HG02610 (cell line): ENCODE measurements at regions not wholly inside any gene's neighbourhood (a gene's known extent, or its start where the extent isn't known, plus 50 kb on each side); places are given as distances from the start of the nearest gene placed in this dataset.

Source experiments
- ATAC-seq: cut with Tn5 transposase; IDR thresholded peaks from one replicate; pipeline ENCODE4 v1.9.1; 2021; ENCODE audit warnings: mild to moderate bottlenecking, moderate library complexity; ENCODE audit not compliant: unreplicated experiment

DNA sequence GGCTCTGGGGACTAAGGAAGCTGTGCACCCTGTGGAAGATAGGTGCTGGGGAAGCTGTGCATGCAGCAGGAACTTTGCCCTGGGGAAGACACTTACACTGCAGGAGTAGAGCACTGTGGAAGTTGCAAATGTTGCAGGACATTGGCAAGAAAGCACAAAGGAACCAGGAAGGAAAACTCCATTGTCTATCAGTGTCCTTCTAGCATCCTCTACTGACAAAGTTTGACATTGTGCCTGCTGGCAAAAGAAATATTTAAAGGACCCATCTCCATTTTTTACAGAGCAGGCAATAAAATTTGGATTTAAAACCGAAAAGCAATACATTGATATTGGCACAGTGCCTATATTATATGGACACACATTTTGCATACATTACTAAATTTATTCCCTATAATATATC, 394.1 kb downstream of the PBX1 start:
- no peak for ATAC-seq

DNA sequence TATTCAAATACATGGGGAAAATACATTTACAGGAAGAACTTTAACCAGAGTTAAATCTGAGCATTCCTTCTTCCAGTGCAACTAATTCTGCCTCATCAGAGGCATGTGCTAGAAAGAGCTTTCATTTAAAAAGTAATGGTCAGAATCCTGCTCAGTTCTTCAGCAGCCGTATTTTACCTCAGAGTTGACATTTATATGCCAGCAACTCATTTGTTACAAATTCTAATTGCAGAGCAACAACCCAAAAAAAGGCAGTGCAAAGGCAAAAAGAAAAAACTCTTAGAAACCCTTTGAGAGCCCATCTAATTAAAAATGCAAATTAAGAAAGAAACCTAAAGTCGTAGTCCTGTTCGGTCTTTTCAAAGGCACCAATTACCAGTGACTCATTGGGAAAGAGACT, 392.5 kb downstream of the PBX1 start:
- ATAC-seq, result no peak

DNA sequence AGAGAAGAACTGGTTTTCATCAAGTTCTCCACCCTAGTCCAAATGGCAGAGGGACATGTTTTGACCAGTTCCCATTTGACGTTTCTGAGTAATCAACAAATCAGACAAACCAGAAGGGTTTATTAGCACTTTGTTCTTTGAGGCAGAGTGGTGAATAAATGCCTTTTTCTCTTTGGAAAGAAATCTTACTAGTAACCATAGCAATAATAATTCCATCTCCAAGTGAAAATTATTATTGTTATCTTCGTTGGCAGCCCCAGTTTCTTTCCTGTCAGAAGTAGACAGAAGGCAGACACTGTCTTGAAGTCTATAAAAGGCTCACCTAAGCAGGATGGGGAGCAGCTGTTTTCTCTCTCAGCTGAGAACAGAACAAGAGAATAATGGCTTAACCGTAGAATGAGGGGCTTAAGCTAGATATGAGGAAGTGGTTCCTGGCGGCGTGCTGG, 391.6 kb downstream of the PBX1 start:
- ATAC-seq, result no peak

DNA sequence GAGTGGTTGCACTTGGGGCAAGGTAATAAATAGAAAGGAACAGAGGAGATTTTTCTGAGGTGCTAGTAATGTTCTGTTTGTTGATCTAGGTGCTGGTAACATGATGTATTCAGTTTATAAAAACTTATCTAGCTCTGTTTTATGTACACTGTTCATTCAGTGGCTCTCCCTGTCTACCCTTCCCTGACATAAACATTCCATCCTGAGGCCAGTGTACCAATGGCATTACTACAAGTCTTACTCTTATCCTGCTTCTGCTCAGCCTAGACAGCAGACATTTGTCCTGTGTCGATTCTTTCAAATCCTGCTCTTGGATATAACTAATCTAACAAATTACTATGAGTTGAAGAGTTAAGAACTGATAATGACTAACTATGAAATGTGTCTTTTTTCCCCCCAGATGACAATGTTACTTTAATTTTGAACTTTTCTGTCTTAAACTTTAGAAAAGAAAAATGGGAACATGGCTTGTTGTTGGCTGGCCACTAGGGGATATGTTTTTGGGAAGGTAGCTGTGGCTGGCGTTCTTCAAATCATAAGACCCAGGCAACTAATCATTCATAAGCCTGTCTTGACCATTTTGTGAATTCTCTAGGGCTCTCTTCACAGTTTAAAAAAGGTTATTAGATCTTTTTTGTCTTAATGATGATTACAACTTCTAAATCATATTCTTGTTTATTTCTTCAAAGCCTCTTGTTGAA, 390.9 kb downstream of the PBX1 start:
- ATAC-seq, result no peak

DNA sequence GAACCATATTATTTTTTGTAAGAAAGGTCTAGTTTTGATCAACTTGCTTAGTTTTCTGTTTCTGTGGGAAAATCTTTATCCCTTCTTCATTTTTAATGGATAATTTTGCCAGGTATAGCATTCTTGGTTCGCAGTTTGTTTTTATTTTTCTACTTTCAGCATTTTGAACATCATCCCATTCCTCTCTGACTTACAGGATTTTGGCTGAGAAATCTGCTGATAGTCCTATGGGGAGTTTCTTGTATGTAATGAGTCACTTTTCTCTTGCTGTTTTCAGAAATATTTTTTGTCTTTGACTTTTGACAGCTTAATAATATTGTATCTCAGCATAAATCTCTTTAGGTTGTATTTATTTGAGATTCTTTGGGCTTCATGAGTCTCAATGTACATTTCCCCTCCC, 389.1 kb downstream of the PBX1 start:
- ATAC-seq, result no peak

DNA sequence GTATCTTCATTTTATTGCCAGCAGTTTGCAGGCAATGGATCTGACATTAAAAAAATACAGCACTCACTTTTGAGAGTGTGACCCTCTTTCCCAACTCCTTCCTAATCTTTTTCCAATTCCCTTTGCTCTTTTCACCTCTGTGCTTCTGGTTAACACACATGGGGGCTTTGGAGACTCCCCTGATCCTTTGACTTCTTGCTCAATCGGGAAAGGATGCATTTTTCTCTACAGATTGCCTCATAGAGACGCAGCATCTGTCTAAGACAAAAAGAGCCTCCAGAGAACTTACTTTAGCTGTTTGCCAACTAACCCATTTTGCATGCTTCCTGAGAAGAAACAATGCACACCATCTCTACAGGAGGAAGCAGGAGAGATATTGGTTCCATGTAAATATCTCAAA, 378.3 kb downstream of the PBX1 start:
- ATAC-seq, result no peak

DNA sequence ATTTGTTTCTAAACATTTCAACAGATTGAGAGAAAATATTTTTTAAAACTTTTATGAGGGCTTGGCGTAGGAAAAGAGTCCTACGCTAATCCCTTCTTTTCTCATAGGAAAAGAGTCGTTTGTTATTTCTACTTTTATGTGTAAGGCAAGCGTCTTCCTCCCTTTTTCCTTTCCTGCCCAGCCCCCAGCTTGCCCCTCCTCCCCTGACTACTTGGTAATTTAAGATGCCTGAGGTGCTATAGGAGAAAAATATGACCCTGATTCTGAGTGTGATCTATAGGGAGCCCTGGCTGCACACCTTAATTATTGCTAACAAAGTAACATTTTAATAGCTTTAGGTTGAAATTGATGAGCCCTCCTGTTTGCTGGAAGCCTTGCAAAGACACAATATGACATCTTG, 373.6 kb downstream of the PBX1 start:
- ATAC-seq, result no peak

DNA sequence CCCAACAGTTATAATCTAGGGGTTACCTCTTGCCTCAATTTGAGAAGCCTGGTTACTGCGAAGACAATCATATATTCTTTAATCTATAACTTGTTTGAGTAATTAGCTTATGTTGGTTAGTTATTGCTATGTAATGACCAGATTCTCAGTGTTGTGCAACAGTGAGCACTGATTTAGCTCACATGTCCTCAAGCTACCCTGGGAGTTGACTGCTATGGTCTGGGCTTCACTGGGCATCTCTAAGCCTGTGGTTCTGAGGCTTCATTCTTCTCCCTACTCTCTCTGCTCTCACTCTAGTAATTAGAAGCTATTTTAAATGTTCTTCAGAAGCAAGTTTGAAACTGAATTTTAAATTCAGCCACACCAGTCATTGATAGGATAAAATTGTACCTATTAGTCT, 371.8 kb downstream of the PBX1 start:
- no peak for ATAC-seq

DNA sequence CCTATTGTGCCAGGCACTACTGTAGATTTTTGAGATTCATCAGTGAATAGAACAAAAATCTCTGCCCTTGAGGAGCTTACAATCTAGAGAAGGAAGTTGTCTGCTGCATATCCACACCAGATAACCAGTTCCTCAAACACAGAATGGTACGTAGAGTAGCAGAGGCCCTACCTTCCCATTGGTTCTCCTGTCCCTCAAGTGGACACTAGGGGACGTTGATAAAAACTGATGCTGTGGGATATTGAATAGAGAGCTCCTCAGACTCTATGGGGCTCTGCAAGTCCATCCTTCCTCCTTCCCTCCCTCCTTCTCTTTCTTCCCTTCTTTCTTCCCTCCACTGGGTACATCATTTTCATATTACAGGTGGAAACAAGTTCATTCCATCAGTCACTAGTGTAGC, 371.3 kb downstream of the PBX1 start:
- ATAC-seq, result no peak

DNA sequence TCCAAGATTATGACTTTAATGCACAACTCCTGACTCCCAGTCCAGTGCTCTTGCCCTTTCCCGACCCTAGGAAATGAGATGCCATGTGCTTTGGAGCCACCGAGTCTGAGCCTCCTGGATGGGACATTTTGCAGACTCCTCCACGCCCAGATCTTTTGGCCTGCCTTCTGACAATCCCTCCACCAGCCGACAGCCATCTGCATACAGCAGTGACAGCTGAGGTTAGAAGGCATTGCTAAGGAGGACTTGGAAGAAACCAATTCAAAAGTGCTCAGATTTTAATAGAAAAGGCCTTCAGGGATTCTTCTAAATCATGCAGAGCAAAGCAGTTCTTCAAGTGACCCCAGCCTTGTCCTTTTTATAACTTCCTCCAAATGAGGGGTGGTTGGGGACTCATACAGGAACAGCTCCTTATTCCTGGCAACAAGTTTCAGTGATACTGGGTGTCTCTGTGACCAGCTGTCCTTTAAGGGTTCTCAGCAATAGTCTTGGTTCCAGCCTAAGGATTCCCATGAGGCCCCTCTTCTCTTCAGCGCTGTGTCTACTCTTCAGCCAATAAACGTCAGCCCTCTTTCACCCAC, 369.3 kb downstream of the PBX1 start:
- ATAC-seq, result no peak

DNA sequence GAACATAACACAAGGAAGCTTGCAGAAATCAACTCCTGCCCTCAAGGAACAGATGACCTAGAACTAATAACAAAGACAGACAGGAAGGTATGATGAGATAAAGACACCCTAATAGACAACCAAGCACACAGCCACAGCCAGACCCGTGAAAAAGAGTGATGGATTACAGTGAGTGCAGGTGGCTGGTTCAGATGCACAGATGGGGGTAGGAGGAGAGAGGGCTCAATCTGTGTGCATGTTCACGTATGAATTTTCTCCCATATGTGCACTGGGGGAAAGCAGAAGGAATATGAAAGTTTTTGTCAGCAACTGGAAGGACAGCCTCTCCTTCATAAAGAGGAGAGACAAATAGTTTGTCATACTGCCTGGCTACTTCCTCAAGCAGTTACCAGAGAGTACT, 367.1 kb downstream of the PBX1 start:
- ATAC-seq, result no peak

DNA sequence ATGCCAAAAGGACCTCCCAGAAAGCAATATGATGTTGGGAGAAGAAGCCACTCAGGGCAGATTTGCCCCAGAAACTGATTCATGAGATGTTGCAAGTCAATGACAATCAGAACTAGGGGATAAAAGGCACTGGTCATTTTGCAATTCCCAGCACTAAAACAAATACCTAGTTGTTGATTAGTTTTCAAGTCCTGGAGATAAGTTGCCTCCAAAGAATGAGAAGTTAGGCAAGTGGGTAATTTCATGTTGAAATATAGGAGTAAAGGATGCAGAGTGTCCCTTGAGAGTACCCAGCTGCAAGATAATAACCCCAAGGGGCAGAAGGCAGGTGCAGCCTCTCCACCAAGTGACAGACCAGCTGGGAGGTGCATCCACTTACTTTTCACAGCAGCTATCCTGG, 363.6 kb downstream of the PBX1 start:
- ATAC-seq, result no peak

DNA sequence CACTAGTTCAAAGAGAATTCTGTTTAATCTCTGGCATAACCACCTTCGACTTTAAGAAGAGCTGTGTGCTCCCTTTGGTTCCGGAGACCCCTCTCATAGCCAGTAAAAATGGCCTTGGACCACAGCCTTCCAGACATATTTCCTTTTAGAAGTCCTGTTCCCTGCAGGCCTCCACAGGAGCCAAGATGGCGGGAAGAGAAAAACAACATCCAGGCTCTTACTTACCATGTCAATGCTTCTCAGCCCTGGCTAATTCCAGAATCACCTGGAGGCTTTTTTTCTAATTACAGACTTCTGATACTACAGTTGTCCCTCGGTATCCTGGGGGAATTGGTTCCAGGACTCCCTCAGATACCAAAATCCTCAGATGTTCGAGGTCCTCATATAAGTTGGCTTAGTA, 362.5 kb downstream of the PBX1 start:
- ATAC-seq, result no peak

DNA sequence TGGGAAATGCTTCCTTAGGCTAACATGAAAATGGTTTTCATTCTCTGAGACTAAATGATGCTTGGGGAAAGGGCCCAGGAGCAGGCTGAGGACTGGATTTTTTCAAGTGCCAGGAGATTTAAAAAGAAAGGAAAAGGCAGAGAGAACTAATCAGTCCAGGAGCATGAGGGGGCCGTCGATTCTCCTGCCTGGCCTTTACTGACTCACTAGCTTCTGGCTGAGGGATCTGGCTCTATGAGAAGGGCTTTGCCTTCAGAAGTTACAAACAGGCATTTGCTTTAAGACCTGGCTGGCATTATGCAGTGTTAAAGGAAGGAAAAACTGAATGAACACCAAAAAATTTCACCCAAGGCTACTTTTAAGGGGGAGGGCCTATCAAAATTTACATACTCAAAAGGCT, 359.2 kb downstream of the PBX1 start:
- ATAC-seq, result no peak

DNA sequence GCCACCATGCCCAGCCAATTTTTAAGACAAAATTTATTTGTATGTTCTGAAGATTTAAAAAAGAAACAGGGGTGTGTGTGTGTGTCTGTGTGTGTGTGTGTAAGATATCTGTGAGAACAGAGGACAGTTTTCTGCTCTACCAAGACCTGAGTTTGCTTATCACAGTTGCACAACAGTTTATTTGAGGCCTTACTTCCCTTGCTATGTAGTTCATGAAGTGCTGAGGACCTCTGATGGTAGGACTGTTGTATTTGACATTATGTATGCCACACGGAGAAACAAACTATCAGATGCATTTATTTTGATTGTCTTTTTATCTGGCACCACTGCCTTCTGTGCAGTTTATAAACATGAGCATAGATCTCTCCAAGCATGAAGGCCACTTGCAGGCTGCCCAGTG, 355.2 kb downstream of the PBX1 start:
- no peak for ATAC-seq

DNA sequence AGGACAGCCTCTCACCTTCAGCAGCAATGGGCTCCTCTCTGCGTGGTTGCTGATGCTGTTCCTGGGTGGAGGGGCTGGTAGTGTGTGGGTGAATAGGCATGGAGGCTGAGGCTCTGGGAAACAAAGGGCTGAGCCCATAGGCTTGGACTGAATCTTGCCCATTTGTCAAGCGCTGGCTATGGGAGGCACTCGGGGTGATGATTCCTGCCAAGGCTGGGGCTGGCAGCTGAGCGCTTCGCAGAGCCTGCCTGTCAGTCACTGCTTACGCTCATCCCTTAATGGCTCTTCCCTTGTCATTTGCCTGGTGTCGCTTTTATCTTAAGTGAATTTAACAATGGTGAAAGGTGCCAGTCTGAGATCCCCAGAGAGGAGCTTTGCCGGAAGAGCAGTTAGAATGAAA, 353.3 kb downstream of the PBX1 start:
- ATAC-seq, result no peak

DNA sequence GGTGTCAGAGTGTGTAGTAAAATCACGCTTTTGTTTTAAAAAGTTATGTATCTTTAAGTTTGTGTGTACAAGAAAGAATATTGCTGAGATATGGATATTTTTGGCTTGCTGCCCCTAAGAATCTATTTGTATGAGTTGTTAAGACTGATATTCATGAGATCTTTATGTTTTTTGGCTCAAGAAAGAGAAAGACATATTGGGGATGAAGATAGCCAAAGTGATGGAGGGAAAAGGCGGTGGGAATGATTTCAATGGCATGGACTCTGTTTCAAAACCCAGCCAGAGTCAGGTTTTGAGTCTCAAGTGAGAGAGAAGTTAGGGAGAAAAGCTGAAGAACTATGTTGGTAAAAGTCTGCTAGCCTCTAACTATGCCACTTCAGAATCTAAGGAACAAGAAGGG, 351.7 kb downstream of the PBX1 start:
- no peak for ATAC-seq

DNA sequence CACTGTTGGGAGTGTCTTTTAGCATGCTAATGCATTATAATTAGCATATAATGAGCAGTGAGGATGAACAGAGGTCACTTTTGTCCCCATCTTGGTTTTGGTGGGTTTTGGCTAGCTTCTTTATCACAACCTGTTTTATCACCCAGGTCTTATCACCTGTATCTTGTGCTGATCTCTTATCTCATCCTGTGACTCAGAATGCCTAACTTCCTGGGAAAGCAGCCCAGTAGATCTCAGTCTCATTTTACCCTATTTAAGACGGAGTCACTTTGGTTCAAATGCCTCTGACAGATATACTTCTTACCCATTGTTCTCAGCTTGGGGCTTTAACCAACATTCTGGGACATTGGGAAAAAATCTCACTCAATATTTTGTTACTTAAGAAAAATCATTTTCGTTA, 348.7 kb downstream of the PBX1 start:
- no peak for ATAC-seq

DNA sequence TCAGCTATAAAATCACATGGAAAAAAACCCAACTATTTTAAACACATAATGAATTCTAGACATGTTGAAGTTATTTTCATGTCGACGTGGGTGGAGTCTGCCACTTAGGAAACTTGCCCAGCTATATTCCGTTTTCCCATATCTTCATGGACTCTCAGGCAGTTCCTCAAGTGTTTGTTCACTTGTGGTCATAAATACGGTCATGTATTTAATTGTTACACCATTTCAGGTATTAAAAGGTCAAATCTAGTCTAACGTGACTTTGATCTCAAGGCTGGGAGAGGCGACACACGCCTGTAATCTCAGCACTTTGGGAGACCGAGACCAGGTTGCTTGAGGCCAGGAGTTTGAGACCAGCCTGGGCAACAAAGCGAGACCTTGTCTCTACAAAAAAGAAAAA, 346.9 kb downstream of the PBX1 start:
- no peak for ATAC-seq

DNA sequence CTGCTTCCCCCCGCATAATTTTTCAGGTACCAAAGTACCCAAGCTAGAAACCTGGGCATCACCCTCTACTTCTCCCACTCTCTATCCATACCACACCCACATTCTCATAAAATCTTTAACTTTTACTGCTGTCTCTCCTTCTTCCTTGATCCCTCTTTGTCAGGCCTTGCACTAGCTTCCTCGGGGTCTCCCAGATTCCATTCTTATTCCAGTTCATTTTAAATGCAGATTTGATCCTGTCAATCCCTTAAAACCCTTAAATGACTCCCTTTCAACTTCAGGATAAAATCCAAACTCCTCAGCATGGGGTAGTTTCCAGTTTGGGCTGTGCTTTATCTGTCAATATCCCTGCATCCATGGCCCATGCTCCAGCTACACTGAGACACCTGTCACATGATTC, 343.5 kb downstream of the PBX1 start:
- no peak for ATAC-seq
